ENCODE measurements at regions not wholly inside any gene's neighbourhood (a gene's known extent, or its start where the extent isn't known, plus 50 kb on each side); places are given as distances from the start of the nearest gene placed in this dataset.

DNA sequence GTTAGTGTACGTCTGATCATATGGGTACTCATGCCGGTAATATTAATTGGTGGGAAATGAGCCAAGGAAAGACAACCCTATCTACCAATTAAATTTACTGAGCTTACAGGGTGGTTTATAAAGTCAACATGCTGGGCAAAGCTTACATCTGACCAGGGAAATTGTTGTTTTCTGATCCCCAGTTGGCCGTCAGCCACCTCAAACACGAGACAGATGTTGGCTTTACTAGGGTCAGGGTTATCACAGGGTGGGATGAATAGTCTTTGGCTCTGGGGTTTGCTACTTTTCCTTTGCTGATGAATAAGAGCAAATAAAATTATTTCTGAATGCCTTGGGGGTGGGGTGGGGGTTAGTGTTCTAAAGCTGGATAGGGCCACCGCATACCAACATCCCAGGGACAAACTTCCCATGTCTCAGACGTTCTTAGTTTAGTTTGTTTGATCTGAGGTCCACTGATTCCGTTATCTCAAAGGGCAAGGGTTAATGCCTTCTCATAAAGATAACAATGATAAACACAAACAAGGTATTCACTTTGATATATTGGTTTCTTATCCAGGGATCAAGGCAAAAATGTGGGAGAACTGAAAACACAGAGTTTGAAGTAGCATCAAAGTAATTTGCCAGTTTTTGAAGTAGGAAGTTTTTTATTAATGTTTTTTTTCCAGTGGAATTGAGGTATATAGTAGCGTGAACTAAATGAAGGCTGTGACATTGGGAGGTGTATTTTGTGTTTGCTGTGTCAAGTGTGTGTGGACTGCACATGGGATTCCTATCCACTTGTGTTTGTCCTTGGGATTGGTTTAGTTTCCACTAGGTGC is 109.1 kb upstream of the RPS23 start (continued):
- TF ChIP-seq ARID3A (IDR thresholded peaks at IDR 0.05; ENCODE audit: low read depth, low read length), result peak; percentile 89
- no peak for TF ChIP-seq ZNF121 (CRISPR knock-in tag; IDR thresholded peaks at IDR 0.05)
- peak; percentile 96 for TF ChIP-seq SKI (IDR thresholded peaks at IDR 0.05; ENCODE audit: partially characterized antibody)
- TF ChIP-seq IRF1 (CRISPR knock-in tag; IDR thresholded peaks at IDR 0.05; ENCODE audit: low read depth), result no peak
- TF ChIP-seq ZNF749 (CRISPR knock-in tag; IDR thresholded peaks at IDR 0.05; ENCODE audit: borderline replicate concordance), result peak; percentile 60; the same call in 1 of the 2 replicates
- peak; percentile 79; the same call in 1 of the 2 replicates for TF ChIP-seq KDM3A (CRISPR knock-in tag; IDR thresholded peaks at IDR 0.05; ENCODE audit: low read depth)
- peak; percentile 89 for TF ChIP-seq DNMT3B (CRISPR knock-in tag; conservative IDR thresholded peaks at IDR 0.05)
- TF ChIP-seq, protein P1, sequence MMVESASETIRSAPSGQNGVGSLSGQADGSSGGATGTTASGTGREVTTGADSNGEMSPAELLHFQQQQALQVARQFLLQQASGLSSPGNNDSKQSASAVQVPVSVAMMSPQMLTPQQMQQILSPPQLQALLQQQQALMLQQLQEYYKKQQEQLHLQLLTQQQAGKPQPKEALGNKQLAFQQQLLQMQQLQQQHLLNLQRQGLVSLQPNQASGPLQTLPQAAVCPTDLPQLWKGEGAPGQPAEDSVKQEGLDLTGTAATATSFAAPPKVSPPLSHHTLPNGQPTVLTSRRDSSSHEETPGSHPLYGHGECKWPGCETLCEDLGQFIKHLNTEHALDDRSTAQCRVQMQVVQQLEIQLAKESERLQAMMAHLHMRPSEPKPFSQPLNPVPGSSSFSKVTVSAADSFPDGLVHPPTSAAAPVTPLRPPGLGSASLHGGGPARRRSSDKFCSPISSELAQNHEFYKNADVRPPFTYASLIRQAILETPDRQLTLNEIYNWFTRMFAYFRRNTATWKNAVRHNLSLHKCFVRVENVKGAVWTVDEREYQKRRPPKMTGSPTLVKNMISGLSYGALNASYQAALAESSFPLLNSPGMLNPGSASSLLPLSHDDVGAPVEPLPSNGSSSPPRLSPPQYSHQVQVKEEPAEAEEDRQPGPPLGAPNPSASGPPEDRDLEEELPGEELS (CRISPR knock-in tag; IDR thresholded peaks at IDR 0.05), result peak; percentile 97
- peak; percentile 67; the same call in 1 of the 2 replicates for TF ChIP-seq HNF4G (IDR thresholded peaks at IDR 0.05; ENCODE audit: borderline replicate concordance, low read depth, low read length)
- TF ChIP-seq HNF4G (CRISPR knock-in tag; IDR thresholded peaks at IDR 0.05; ENCODE audit: borderline replicate concordance, low read depth), result no peak; the same call in 1 of the 2 replicates
- no peak for TF ChIP-seq ZNF17 (CRISPR knock-in tag; IDR thresholded peaks at IDR 0.05)
- TF ChIP-seq TBX2 (CRISPR knock-in tag; IDR thresholded peaks at IDR 0.05; ENCODE audit: borderline replicate concordance), result peak; percentile 86
- TF ChIP-seq ZNF713 (CRISPR knock-in tag; IDR thresholded peaks at IDR 0.05), result no peak
- peak; percentile 60 for TF ChIP-seq HOXA3 (CRISPR knock-in tag; IDR thresholded peaks at IDR 0.05)
- TF ChIP-seq ZNF784 (CRISPR knock-in tag; IDR thresholded peaks at IDR 0.05; ENCODE audit: borderline replicate concordance), result peak; percentile 62; the same call in 1 of the 2 replicates
- TF ChIP-seq NONO (IDR thresholded peaks at IDR 0.05), result no peak
- peak; percentile 42 for TF ChIP-seq NONO (CRISPR knock-in tag; conservative IDR thresholded peaks at IDR 0.05)
- peak; percentile 46; the same call in 1 of the 2 replicates for TF ChIP-seq PBX2 (CRISPR knock-in tag; IDR thresholded peaks at IDR 0.05)
- TF ChIP-seq, protein P2, sequence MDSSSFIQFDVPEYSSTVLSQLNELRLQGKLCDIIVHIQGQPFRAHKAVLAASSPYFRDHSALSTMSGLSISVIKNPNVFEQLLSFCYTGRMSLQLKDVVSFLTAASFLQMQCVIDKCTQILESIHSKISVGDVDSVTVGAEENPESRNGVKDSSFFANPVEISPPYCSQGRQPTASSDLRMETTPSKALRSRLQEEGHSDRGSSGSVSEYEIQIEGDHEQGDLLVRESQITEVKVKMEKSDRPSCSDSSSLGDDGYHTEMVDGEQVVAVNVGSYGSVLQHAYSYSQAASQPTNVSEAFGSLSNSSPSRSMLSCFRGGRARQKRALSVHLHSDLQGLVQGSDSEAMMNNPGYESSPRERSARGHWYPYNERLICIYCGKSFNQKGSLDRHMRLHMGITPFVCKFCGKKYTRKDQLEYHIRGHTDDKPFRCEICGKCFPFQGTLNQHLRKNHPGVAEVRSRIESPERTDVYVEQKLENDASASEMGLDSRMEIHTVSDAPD (CRISPR knock-in tag; IDR thresholded peaks at IDR 0.05), result 0 out of 2 replicates have a peak, but pooled peaks have one; percentile 13
- TF ChIP-seq, protein P3, sequence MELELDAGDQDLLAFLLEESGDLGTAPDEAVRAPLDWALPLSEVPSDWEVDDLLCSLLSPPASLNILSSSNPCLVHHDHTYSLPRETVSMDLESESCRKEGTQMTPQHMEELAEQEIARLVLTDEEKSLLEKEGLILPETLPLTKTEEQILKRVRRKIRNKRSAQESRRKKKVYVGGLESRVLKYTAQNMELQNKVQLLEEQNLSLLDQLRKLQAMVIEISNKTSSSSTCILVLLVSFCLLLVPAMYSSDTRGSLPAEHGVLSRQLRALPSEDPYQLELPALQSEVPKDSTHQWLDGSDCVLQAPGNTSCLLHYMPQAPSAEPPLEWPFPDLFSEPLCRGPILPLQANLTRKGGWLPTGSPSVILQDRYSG (CRISPR knock-in tag; IDR thresholded peaks at IDR 0.05), result no peak

Measured in HepG2 (cell line).